Keratinocyte (primary cell): ENCODE measurements at regions not wholly inside any gene's neighbourhood (a gene's known extent, or its start where the extent isn't known, plus 50 kb on each side); places are given as distances from the start of the nearest gene placed in this dataset.

ENCODE experiments used
- DNase-seq: peaks from one replicate; pipeline ENCODE4 v3.0.0-alpha.2; 2011; ENCODE audit warnings: low read depth, missing footprints, low spot score
- FAIRE-seq: peaks from 2 replicates; lab custom pipeline; 2011; peaks lifted over from hg19 to GRCh38; lab: Jason Lieb, UNC
- H2AFZ ChIP-seq: 2 replicates; pipeline ENCODE4 v1.6.0; 2012; ENCODE audit warnings: low read length, control low read depth, inconsistent platforms; ENCODE audit not compliant: control insufficient read depth
- H3K27ac ChIP-seq: 2 replicates; pipeline ENCODE4 v1.5.1; 2011; ENCODE audit warnings: low read length; ENCODE audit not compliant: control insufficient read depth, insufficient read depth
- H3K27me3 ChIP-seq: 3 replicates; pipeline ENCODE4 v1.6.0; 2011; ENCODE audit warnings: low read length; ENCODE audit not compliant: control insufficient read depth, insufficient read depth; ENCODE audit errors: extremely low read depth
- H3K36me3 ChIP-seq, 2 experiments: 2 replicates in 1 of 2; 3 replicates in 1 of 2; pipeline ENCODE4 v1.5.1; 2011; ENCODE audit warnings: low read length in 2 of 2, mild to moderate bottlenecking in 1 of 2; ENCODE audit not compliant: control insufficient read depth in 2 of 2, insufficient read depth in 2 of 2; ENCODE audit errors: extremely low read depth in 1 of 2
- H3K4me1 ChIP-seq: 3 replicates; pipeline ENCODE4 v1.5.1; 2011; ENCODE audit warnings: low read length; ENCODE audit not compliant: control insufficient read depth, insufficient read depth; ENCODE audit errors: extremely low read depth
- H3K4me2 ChIP-seq: 3 replicates; pipeline ENCODE4 v1.6.0; 2011; ENCODE audit warnings: low read depth, low read length; ENCODE audit not compliant: control insufficient read depth, insufficient read depth; ENCODE audit errors: extremely low read depth
- H3K4me3 ChIP-seq, 3 experiments: fragments of 200-600 bp in 1 of 3; sonication (generic) in 1 of 3; 2 replicates in 2 of 3; 3 replicates in 1 of 3; pipeline ENCODE4 v1.5.1; 2011 to 2016; ENCODE audit warnings: low read length in 3 of 3, mild to moderate bottlenecking in 3 of 3, control low read depth in 2 of 3, inconsistent platforms in 1 of 3, low read depth in 1 of 3, mixed read lengths in 1 of 3, mixed run types in 1 of 3, moderate library complexity in 1 of 3; ENCODE audit not compliant: control insufficient read depth in 2 of 3, insufficient read depth in 2 of 3; ENCODE audit errors: extremely low read depth in 1 of 3
- H3K79me2 ChIP-seq: 2 replicates; pipeline ENCODE4 v1.6.0; 2012; ENCODE audit warnings: low read length; ENCODE audit not compliant: control insufficient read depth, insufficient read depth
- H3K9ac ChIP-seq: 3 replicates; pipeline ENCODE4 v1.6.0; 2011; ENCODE audit warnings: low read length; ENCODE audit not compliant: control insufficient read depth, insufficient read depth; ENCODE audit errors: extremely low read depth
- H3K9me1 ChIP-seq: 3 replicates; pipeline ENCODE4 v1.6.0; 2011; ENCODE audit warnings: low read length; ENCODE audit not compliant: control insufficient read depth, insufficient read depth; ENCODE audit errors: extremely low read depth
- H3K9me3 ChIP-seq: 2 replicates; pipeline ENCODE4 v1.5.1; 2012; ENCODE audit warnings: low read depth, low read length; ENCODE audit not compliant: control insufficient read depth
- H4K20me1 ChIP-seq: 3 replicates; pipeline ENCODE4 v1.6.0; 2011; ENCODE audit warnings: low read length; ENCODE audit not compliant: control insufficient read depth, insufficient read depth; ENCODE audit errors: extremely low read depth
- EZH2 ChIP-seq: IDR thresholded peaks from one replicate; pipeline ENCODE4 v1.6.1; 2012; ENCODE audit warnings: inconsistent platforms, mild to moderate bottlenecking, low read length, moderate library complexity
- dilution Hi-C: fragments of 300-500 bp; cut with MboI; formaldehyde crosslinking; loops from one replicate; pipeline ENCODE4 v1.7.0; 2020; ENCODE audit warnings: low sequenced_read_pairs; ENCODE audit not compliant: extremely low pct_ligation_motif_present
- TF ChIP-seq, protein P1 (sequence below), 3 experiments: IDR thresholded peaks in 1 of 3; conservative IDR thresholded peaks in 1 of 3; optimal IDR thresholded peaks in 1 of 3; 2 replicates in 2 of 3; 3 replicates in 1 of 3; pipeline versions ENCODE3 to v1.5.1; 2011; ENCODE audit warnings: low read length in 3 of 3, mild to moderate bottlenecking in 3 of 3, moderate library complexity in 2 of 3, control low read depth in 1 of 3, inconsistent platforms in 1 of 3; ENCODE audit not compliant: insufficient read depth in 2 of 3; ENCODE audit errors: extremely low read depth in 1 of 3

DNA sequence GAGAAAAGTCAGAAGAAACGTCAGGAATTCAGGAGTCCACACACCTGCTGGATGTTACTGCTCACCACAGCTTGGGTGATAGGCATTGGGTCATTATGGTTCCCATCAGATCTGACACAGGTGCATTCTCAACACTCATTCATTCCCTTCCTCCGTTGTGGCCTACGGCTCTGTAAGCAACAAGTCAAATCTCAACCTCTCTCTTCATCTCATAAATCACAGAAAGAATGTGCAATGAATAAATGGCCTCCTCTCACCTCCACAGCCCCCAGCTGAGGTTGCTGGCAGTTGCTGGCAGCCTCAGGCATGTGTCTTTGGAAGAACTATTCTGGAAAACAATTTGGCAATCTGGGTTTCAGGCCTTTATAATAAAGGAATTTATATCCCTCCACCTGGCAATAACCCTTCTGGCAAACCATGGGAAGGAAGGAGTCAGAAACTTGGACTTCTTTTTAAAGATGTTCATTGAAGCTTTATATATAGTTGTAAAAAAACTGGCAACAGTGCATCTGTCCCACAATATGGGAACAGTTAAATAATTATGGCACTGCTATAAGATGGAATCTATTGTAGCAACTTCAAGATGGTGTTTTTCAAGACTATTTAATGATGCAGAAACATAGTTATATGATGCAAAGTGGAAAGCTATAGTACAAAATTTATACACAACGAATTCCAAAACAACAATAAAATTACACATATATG is 175.4 kb downstream of the ANAPC1 start:
- TF ChIP-seq, protein P1, sequence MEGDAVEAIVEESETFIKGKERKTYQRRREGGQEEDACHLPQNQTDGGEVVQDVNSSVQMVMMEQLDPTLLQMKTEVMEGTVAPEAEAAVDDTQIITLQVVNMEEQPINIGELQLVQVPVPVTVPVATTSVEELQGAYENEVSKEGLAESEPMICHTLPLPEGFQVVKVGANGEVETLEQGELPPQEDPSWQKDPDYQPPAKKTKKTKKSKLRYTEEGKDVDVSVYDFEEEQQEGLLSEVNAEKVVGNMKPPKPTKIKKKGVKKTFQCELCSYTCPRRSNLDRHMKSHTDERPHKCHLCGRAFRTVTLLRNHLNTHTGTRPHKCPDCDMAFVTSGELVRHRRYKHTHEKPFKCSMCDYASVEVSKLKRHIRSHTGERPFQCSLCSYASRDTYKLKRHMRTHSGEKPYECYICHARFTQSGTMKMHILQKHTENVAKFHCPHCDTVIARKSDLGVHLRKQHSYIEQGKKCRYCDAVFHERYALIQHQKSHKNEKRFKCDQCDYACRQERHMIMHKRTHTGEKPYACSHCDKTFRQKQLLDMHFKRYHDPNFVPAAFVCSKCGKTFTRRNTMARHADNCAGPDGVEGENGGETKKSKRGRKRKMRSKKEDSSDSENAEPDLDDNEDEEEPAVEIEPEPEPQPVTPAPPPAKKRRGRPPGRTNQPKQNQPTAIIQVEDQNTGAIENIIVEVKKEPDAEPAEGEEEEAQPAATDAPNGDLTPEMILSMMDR (optimal IDR thresholded peaks at IDR 0.05 in 1 of 3, IDR thresholded peaks at IDR 0.05 in 1 of 3, conservative IDR thresholded peaks at IDR 0.05 in 1 of 3; ENCODE audit: extremely low read depth in 1 of 3, insufficient read depth in 2 of 3, low read length in 3 of 3), result no peak
- no peak for TF ChIP-seq EZH2
- dilution Hi-C loops, result no loop called here
- peaks cover 24% of the 10 kb centered on the region for H3K4me1 ChIP-seq
- no peak overlapping the region for H3K4me3 ChIP-seq
- no peaks in the 10 kb centered on the region for H4K20me1 ChIP-seq
- no peaks in the 10 kb centered on the region for H3K36me3 ChIP-seq
- peaks cover 1% of the 10 kb centered on the region for H3K9me3 ChIP-seq
- no peak overlapping the region for H2AFZ ChIP-seq
- no peak for DNase-seq
- peaks cover 10% of the 10 kb centered on the region for H3K27me3 ChIP-seq
- H3K9me1 ChIP-seq, result peaks cover 2% of the 10 kb centered on the region
- H3K27ac ChIP-seq, result no peak overlapping the region
- H3K79me2 ChIP-seq, result no peaks in the 10 kb centered on the region
- FAIRE-seq, result no peak
- H3K4me2 ChIP-seq, result no peak overlapping the region
- H3K9ac ChIP-seq, result no peak overlapping the region

DNA sequence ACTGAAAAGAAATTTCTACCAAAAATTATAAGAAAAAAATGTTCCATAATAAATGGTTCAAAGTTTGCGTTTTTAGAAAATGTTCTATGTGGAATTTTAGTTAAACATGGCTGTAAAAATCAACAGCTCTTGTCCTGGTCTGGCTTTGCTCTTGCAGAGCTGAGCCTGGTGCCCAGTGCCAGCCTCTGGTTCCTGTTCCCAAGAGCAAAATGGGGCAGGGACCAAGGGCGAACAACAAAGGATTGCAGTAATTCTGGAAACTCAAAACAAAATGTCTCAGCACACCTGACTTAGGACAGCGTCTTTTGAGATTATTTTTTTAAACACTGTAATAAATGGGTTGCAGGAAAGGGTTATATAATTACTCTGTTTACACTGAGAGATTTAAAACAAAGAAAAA is 174.7 kb downstream of the ANAPC1 start:
- dilution Hi-C loops, result no loop called here
- H2AFZ ChIP-seq, result no peak overlapping the region
- peaks cover 1% of the 10 kb centered on the region for H3K9me3 ChIP-seq
- no peak for FAIRE-seq
- no peaks in the 10 kb centered on the region for H3K9me1 ChIP-seq
- no peaks in the 10 kb centered on the region for H3K79me2 ChIP-seq
- H3K4me3 ChIP-seq, result no peak overlapping the region
- peaks cover 10% of the 10 kb centered on the region for H3K27me3 ChIP-seq
- H4K20me1 ChIP-seq, result no peaks in the 10 kb centered on the region
- TF ChIP-seq, protein P1 (optimal IDR thresholded peaks at IDR 0.05 in 1 of 3, IDR thresholded peaks at IDR 0.05 in 1 of 3, conservative IDR thresholded peaks at IDR 0.05 in 1 of 3; ENCODE audit: extremely low read depth in 1 of 3, insufficient read depth in 2 of 3, low read length in 3 of 3), result no peak
- no peak for TF ChIP-seq EZH2
- no peak overlapping the region for H3K27ac ChIP-seq
- H3K9ac ChIP-seq, result no peak overlapping the region
- H3K4me2 ChIP-seq, result no peak overlapping the region
- H3K4me1 ChIP-seq, result peaks cover 18% of the 10 kb centered on the region
- DNase-seq, result no peak
- H3K36me3 ChIP-seq, result no peaks in the 10 kb centered on the region
